PC-9 (cell line): ENCODE measurements at regions not wholly inside any gene's neighbourhood (a gene's known extent, or its start where the extent isn't known, plus 50 kb on each side); places are given as distances from the start of the nearest gene placed in this dataset.

Experiments
- BruUV-seq: library from RNA; stranded (reverse); fragments of 400-500 nt; replicated peaks from 2 replicates; lab custom pipeline; 2021; lab: Mats Ljungman, UMichigan
- CTCF ChIA-PET: fragments of 300-600 bp; sonication (Branson Sonifier 250); formaldehyde crosslinking; loops from one replicate; lab custom pipeline; 2022; ENCODE audit warnings: antibody characterized with exemption; lab: Charles Lee
- POLR2A ChIA-PET: fragments of 300-600 bp; sonication (Branson Sonifier 250); formaldehyde crosslinking; loops from one replicate; lab custom pipeline; 2022; ENCODE audit warnings: antibody characterized with exemption; ENCODE audit not compliant: unreplicated experiment; lab: Charles Lee
- DNase-seq, 2 experiments: peaks; one replicate each; pipeline versions ENCODE4 v3.0.0 to v3.0.0-alpha.2; 2015 to 2022; ENCODE audit warnings: mixed read lengths in 1 of 2
- H2AFZ ChIP-seq: fragments of 200-600 bp; sonication (generic); 2 replicates; pipeline ENCODE4 v1.8.1; 2017; ENCODE audit warnings: antibody characterized with exemption
- H3F3A ChIP-seq: fragments of 200-600 bp; sonication (generic); 2 replicates; pipeline ENCODE4 v1.8.1; 2017; ENCODE audit warnings: antibody characterized with exemption, mild to moderate bottlenecking, low read depth; ENCODE audit not compliant: insufficient read depth
- H3K27ac ChIP-seq: fragments of 200-600 bp; sonication (generic); 2 replicates; pipeline ENCODE4 v1.6.1; 2016; ENCODE audit warnings: mixed run types
- H3K27me3 ChIP-seq: fragments of 200-600 bp; sonication (generic); 2 replicates; pipeline ENCODE4 v1.6.1; 2016; ENCODE audit warnings: low read depth, mixed run types; ENCODE audit not compliant: insufficient read depth
- H3K36me3 ChIP-seq: fragments of 200-600 bp; sonication (generic); 2 replicates; pipeline ENCODE4 v1.6.1; 2016; ENCODE audit warnings: low read depth, mixed run types
- H3K4me1 ChIP-seq: fragments of 200-600 bp; sonication (generic); replicated peaks from 2 replicates; pipeline ENCODE4 v1.6.1; 2016; ENCODE audit warnings: mixed run types; ENCODE audit not compliant: insufficient read depth
- H3K4me2 ChIP-seq: fragments of 200-600 bp; sonication (generic); 2 replicates; pipeline ENCODE4 v1.6.1; 2017; ENCODE audit warnings: mixed run types
- H3K4me3 ChIP-seq: fragments of 200-600 bp; sonication (generic); 2 replicates; pipeline ENCODE4 v1.6.1; 2016; ENCODE audit warnings: mixed run types
- H3K79me2 ChIP-seq: fragments of 200-600 bp; sonication (generic); 2 replicates; pipeline ENCODE4 v1.6.1; 2017; ENCODE audit warnings: low read depth, mixed run types
- H3K9me2 ChIP-seq: fragments of 200-600 bp; sonication (generic); 2 replicates; pipeline ENCODE4 v1.8.1; 2017; ENCODE audit warnings: mild to moderate bottlenecking; ENCODE audit not compliant: insufficient read depth
- H3K9me3 ChIP-seq: fragments of 200-600 bp; sonication (generic); 2 replicates; pipeline ENCODE4 v1.8.1; 2016; ENCODE audit warnings: low read depth; ENCODE audit not compliant: insufficient read depth
- H4K20me1 ChIP-seq: fragments of 200-600 bp; sonication (generic); 2 replicates; pipeline ENCODE4 v1.8.1; 2017; ENCODE audit not compliant: insufficient read depth
- EZH2 ChIP-seq: fragments of 200-600 bp; sonication (generic); IDR thresholded peaks from 2 replicates; pipeline ENCODE4 v1.8.0; 2017; ENCODE audit warnings: antibody characterized with exemption, low read depth
- intact Hi-C: fragments of 100-400 bp; cut with micrococcal nuclease; formaldehyde crosslinking; loops from one replicate; pipeline ENCODE4 v1.10.0; 2022; ENCODE audit not compliant: unreplicated experiment
- TF ChIP-seq, protein P1 (sequence below): fragments of 200-600 bp; sonication (generic); conservative IDR thresholded peaks from 2 replicates; pipeline ENCODE4 v1.6.1; 2017; ENCODE audit warnings: mixed run types, antibody characterized with exemption, mild to moderate bottlenecking, moderate library complexity

DNA sequence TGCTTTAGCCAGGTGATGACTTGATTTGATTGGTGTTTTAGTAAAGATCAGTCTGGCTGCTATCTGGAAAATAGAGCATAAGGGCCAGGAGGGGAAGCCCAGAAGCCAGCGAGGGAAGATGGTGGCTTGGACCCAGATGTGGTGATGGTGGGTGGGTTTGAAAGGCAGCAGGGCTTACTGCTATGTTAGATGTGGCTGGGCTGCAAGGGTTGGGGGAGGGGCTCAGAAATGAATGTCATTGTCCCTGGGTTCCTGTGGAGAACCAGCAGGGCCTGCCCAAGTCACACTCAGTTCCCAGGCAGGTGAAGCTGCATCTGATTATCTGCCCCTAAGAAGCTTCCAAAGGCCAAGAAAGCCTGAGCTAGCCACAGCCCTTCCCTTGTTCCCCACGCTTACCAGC is 71.7 kb upstream of the BRD7 start:
- Histone ChIP-seq H4K20me1 (no peaks in the 10 kb centered on the region), H3K9me3 (peaks cover 6% of the 10 kb centered on the region; the same call in 1 of the 2 replicates), H3K4me1 (no peaks in the 10 kb centered on the region), H3K79me2 (no peaks in the 10 kb centered on the region), H3K36me3 (no peaks in the 10 kb centered on the region), H3K27me3 (no peaks in the 10 kb centered on the region), H2AFZ (no peak overlapping the region), H3K27ac (no peak overlapping the region), H3K4me3 (no peak overlapping the region), H3F3A (peaks cover 4% of the 10 kb centered on the region; the same call in 1 of the 2 replicates), H3K4me2 (no peak overlapping the region), H3K9me2 (no peaks in the 10 kb centered on the region)
- POLR2A ChIA-PET, result no interaction called here
- TF ChIP-seq EZH2, result no peak
- TF ChIP-seq, protein P1, sequence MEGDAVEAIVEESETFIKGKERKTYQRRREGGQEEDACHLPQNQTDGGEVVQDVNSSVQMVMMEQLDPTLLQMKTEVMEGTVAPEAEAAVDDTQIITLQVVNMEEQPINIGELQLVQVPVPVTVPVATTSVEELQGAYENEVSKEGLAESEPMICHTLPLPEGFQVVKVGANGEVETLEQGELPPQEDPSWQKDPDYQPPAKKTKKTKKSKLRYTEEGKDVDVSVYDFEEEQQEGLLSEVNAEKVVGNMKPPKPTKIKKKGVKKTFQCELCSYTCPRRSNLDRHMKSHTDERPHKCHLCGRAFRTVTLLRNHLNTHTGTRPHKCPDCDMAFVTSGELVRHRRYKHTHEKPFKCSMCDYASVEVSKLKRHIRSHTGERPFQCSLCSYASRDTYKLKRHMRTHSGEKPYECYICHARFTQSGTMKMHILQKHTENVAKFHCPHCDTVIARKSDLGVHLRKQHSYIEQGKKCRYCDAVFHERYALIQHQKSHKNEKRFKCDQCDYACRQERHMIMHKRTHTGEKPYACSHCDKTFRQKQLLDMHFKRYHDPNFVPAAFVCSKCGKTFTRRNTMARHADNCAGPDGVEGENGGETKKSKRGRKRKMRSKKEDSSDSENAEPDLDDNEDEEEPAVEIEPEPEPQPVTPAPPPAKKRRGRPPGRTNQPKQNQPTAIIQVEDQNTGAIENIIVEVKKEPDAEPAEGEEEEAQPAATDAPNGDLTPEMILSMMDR, result no peak
- intact Hi-C loops, result no loop called here
- DNase-seq, result no peak
- BruUV-seq, result no TSS peak
- CTCF ChIA-PET, result no interaction called here

- no TSS peak for BruUV-seq
- no peaks in the 10 kb centered on the region for H3K79me2 ChIP-seq
- no peak overlapping the region for H3K4me2 ChIP-seq
- no peaks in the 10 kb centered on the region for H3K4me1 ChIP-seq
- no peak overlapping the region for H3K4me3 ChIP-seq
- POLR2A ChIA-PET, result no interaction called here
- intact Hi-C loops, result no loop called here
- no peaks in the 10 kb centered on the region; the same call in 1 of the 2 replicates for H3K9me2 ChIP-seq
- peaks cover 4% of the 10 kb centered on the region; the same call in 1 of the 2 replicates for H3F3A ChIP-seq
- no peak for TF ChIP-seq EZH2
- TF ChIP-seq, protein P1, result no peak
- H2AFZ ChIP-seq, result no peak overlapping the region
- H3K9me3 ChIP-seq, result peaks cover 6% of the 10 kb centered on the region; the same call in 1 of the 2 replicates
- CTCF ChIA-PET, result no interaction called here
- no peaks in the 10 kb centered on the region for H3K36me3 ChIP-seq
- 0 out of 2 replicates have a peak, but pooled peaks cover 3% of the 10 kb centered on the region for H3K27me3 ChIP-seq
- DNase-seq, result no peak
- H4K20me1 ChIP-seq, result no peaks in the 10 kb centered on the region
- no peak overlapping the region for H3K27ac ChIP-seq
These were observed 69.1 kb upstream of the BRD7 start for GRCh38 chr16:50437769-50438437.

- TF ChIP-seq, protein P1, result no peak
- TF ChIP-seq EZH2, result no peak
These were observed 67.5 kb upstream of the BRD7 start for GRCh38 chr16:50436271-50436670.

More at GRCh38 chr16:50436271-50436670, 67.5 kb upstream of the BRD7 start:
- Histone ChIP-seq H3K9me2 (no peaks in the 10 kb centered on the region; the same call in 1 of the 2 replicates), H3F3A (peaks cover 4% of the 10 kb centered on the region; the same call in 1 of the 2 replicates), H2AFZ (no peak overlapping the region), H3K27ac (no peak overlapping the region), H3K36me3 (no peaks in the 10 kb centered on the region), H3K9me3 (0 out of 2 replicates have a peak, but pooled peaks cover 6% of the 10 kb centered on the region), H3K79me2 (no peaks in the 10 kb centered on the region), H3K4me2 (no peak overlapping the region), H4K20me1 (no peaks in the 10 kb centered on the region), H3K4me3 (no peak overlapping the region), H3K27me3 (0 out of 2 replicates have a peak, but pooled peaks cover 3% of the 10 kb centered on the region), H3K4me1 (no peaks in the 10 kb centered on the region)
- intact Hi-C loops, result no loop called here
- ChIA-PET CTCF (no interaction called here), POLR2A (no interaction called here)
- no TSS peak for BruUV-seq
- DNase-seq, result no peak
